A673 (cell line): ENCODE measurements at regions not wholly inside any gene's neighbourhood (a gene's known extent, or its start where the extent isn't known, plus 50 kb on each side); places are given as distances from the start of the nearest gene placed in this dataset.

Experiments used
- BruUV-seq: library from RNA; stranded (reverse); fragments of 400-500 nt; replicated peaks from 2 replicates; lab custom pipeline; 2021; lab: Mats Ljungman, UMichigan
- CTCF ChIA-PET: fragments of 300-600 bp; sonication (Branson Sonifier 250); formaldehyde crosslinking; loops from one replicate; lab custom pipeline; 2022; ENCODE audit warnings: antibody characterized with exemption; lab: Charles Lee
- POLR2A ChIA-PET: fragments of 300-600 bp; sonication (Branson Sonifier 250); formaldehyde crosslinking; loops from one replicate; lab custom pipeline; 2022; ENCODE audit warnings: antibody characterized with exemption; ENCODE audit not compliant: low non-redundant PET; lab: Charles Lee
- DNase-seq: peaks from one replicate; pipeline ENCODE4 v3.0.0-alpha.2; 2015; ENCODE audit warnings: low spot score
- H3K27ac ChIP-seq: fragments of 200-600 bp; sonication (generic); 2 replicates; pipeline ENCODE4 v1.5.1; 2016; ENCODE audit warnings: mixed run types, low read depth, mild to moderate bottlenecking, mixed read lengths, antibody characterized with exemption, low read length; ENCODE audit not compliant: poor library complexity, severe bottlenecking
- H3K27me3 ChIP-seq: fragments of 200-600 bp; sonication (generic); replicated peaks from 2 replicates; pipeline ENCODE4 v1.6.1; 2017; ENCODE audit warnings: mixed run types, low read depth, mild to moderate bottlenecking, mixed read lengths, antibody characterized with exemption, low read length; ENCODE audit not compliant: insufficient read depth, poor library complexity
- H3K36me3 ChIP-seq: fragments of 200-600 bp; sonication (generic); 2 replicates; pipeline ENCODE4 v1.6.1; 2016; ENCODE audit warnings: mixed run types, mild to moderate bottlenecking, mixed read lengths, antibody characterized with exemption, low read length; ENCODE audit not compliant: insufficient read depth, poor library complexity, severe bottlenecking
- H3K4me1 ChIP-seq: fragments of 200-600 bp; sonication (generic); 2 replicates; pipeline ENCODE4 v1.6.1; 2017; ENCODE audit warnings: mixed run types, mild to moderate bottlenecking, mixed read lengths, antibody characterized with exemption, low read length; ENCODE audit not compliant: insufficient read depth, poor library complexity, severe bottlenecking
- H3K4me3 ChIP-seq: fragments of 200-600 bp; sonication (generic); 2 replicates; pipeline ENCODE4 v1.5.1; 2016; ENCODE audit warnings: low read depth, mixed run types, mild to moderate bottlenecking, mixed read lengths, low read length; ENCODE audit not compliant: poor library complexity, severe bottlenecking
- H3K9me3 ChIP-seq: fragments of 200-600 bp; sonication (generic); 2 replicates; pipeline ENCODE4 v1.6.1; 2016; ENCODE audit warnings: mixed run types, low read depth, mild to moderate bottlenecking, mixed read lengths, antibody characterized with exemption, low read length; ENCODE audit not compliant: poor library complexity, severe bottlenecking
- EZH2 ChIP-seq: fragments of 200-600 bp; sonication (generic); IDR thresholded peaks from 2 replicates; pipeline ENCODE4 v1.6.1; 2017; ENCODE audit warnings: borderline replicate concordance, low read depth, mild to moderate bottlenecking, mixed read lengths, antibody characterized with exemption, low read length; ENCODE audit not compliant: poor library complexity, severe bottlenecking
- intact Hi-C: fragments of 100-400 bp; cut with micrococcal nuclease; formaldehyde crosslinking; loops from one replicate; pipeline ENCODE4 v1.10.0; 2022; ENCODE audit not compliant: unreplicated experiment
- TF ChIP-seq, protein P1 (sequence below): fragments of 300-800, 200-600 bp; sonication (generic); conservative IDR thresholded peaks from 2 replicates; pipeline ENCODE4 v1.5.1; 2017; ENCODE audit warnings: low read depth, mild to moderate bottlenecking, antibody characterized with exemption, low read length, moderate library complexity, mixed read lengths

DNA sequence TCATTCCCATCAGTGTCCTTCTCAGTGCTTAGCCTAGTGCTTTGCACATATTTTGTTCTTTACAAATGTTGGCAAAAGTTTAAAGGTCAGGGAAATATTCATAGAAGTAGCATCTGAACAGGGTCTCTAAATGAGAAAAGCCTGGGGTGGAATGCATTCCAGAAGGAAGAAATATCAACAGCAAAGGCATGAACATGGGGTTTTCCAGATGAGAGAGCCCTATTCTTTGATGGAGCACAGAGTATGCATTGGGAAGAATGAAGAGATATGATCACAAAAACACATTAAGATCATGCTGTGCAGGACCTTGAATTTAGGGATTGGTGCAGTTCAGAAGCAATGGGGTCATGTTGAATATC, 140.2 kb downstream of the SNX19 start:
- ChIA-PET CTCF (no interaction called here), POLR2A (no interaction called here)
- H3K36me3 ChIP-seq: no peaks in the 10 kb centered on the region
- DNase-seq: no peak
- H3K9me3 ChIP-seq: no peaks in the 10 kb centered on the region
- H3K4me1 ChIP-seq: peaks cover 15% of the 10 kb centered on the region
- no peaks in the 10 kb centered on the region for H3K27me3 ChIP-seq
- H3K27ac ChIP-seq: no peak overlapping the region
- intact Hi-C loops: no loop called here
- H3K4me3 ChIP-seq: no peak overlapping the region
- no TSS peak for BruUV-seq
- TF ChIP-seq, protein P1, sequence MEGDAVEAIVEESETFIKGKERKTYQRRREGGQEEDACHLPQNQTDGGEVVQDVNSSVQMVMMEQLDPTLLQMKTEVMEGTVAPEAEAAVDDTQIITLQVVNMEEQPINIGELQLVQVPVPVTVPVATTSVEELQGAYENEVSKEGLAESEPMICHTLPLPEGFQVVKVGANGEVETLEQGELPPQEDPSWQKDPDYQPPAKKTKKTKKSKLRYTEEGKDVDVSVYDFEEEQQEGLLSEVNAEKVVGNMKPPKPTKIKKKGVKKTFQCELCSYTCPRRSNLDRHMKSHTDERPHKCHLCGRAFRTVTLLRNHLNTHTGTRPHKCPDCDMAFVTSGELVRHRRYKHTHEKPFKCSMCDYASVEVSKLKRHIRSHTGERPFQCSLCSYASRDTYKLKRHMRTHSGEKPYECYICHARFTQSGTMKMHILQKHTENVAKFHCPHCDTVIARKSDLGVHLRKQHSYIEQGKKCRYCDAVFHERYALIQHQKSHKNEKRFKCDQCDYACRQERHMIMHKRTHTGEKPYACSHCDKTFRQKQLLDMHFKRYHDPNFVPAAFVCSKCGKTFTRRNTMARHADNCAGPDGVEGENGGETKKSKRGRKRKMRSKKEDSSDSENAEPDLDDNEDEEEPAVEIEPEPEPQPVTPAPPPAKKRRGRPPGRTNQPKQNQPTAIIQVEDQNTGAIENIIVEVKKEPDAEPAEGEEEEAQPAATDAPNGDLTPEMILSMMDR: no peak
- no peak for TF ChIP-seq EZH2

DNA sequence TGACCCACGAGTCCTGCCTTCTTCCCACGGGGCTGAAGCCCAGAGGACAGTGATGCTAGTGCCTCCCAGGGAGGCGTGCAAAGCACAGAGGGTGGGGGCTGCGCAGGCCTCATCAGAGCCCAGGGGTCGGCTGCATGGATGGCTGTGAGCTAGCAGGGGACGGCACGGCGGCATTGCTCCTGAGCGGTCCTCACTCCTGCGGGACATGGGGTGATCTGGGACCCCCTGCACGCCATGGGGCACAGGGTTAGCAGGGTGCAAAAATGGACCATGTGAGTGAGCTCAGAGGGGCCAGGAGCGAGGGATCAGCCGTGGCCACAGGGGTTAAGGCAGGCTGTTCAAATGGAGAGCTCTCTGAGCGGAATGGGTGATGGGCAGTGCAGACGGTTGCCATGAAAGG, 138.3 kb downstream of the SNX19 start:
- intact Hi-C loops: no loop called here
- ChIA-PET CTCF (no interaction called here), POLR2A (no interaction called here)
- no TSS peak for BruUV-seq
- H3K9me3 ChIP-seq: no peaks in the 10 kb centered on the region
- no peak overlapping the region for H3K27ac ChIP-seq
- TF ChIP-seq, protein P1: no peak
- TF ChIP-seq EZH2: no peak
- H3K27me3 ChIP-seq: no peaks in the 10 kb centered on the region
- H3K4me3 ChIP-seq: no peak overlapping the region
- H3K4me1 ChIP-seq: peaks cover 32% of the 10 kb centered on the region
- H3K36me3 ChIP-seq: no peaks in the 10 kb centered on the region
- DNase-seq: no peak

DNA sequence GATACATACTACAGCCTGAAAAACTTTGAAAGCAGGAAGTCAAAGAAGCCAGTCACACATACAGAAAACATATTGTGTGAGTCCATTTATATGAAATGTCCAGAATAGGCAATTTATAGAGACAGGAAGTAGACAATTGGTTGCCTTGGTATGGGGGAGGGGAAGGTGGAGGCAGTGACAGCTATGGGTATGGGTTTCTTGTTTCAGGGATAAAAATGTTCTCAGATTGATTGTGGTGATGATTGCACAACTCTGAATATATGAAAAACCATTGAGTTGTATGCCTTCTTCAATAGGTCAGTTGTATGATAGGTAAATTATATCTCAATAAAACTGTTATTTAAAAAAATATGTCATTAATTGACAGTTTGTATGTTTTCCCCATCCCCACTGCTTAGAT, 137.6 kb downstream of the SNX19 start:
- TF ChIP-seq EZH2: no peak
- TF ChIP-seq, protein P1: no peak
- no peaks in the 10 kb centered on the region for H3K36me3 ChIP-seq
- DNase-seq: no peak
- H3K4me3 ChIP-seq: no peak overlapping the region
- H3K9me3 ChIP-seq: no peaks in the 10 kb centered on the region
- BruUV-seq: no TSS peak
- H3K27ac ChIP-seq: no peak overlapping the region
- ChIA-PET POLR2A (no interaction called here), CTCF (no interaction called here)
- H3K27me3 ChIP-seq: no peaks in the 10 kb centered on the region
- H3K4me1 ChIP-seq: peaks cover 33% of the 10 kb centered on the region
- intact Hi-C loops: no loop called here
